ENCODE measurements at regions not wholly inside any gene's neighbourhood (a gene's known extent, or its start where the extent isn't known, plus 50 kb on each side); places are given as distances from the start of the nearest gene placed in this dataset.
A peak's percentile ranks its signal among the peaks of the same experiment; 100 is the strongest.
"Not testable (repeated sequence)": the region's sequence is repeated elsewhere in the genome, so short reads cannot be mapped to it uniquely, and the experiment has no call there.

DNA sequence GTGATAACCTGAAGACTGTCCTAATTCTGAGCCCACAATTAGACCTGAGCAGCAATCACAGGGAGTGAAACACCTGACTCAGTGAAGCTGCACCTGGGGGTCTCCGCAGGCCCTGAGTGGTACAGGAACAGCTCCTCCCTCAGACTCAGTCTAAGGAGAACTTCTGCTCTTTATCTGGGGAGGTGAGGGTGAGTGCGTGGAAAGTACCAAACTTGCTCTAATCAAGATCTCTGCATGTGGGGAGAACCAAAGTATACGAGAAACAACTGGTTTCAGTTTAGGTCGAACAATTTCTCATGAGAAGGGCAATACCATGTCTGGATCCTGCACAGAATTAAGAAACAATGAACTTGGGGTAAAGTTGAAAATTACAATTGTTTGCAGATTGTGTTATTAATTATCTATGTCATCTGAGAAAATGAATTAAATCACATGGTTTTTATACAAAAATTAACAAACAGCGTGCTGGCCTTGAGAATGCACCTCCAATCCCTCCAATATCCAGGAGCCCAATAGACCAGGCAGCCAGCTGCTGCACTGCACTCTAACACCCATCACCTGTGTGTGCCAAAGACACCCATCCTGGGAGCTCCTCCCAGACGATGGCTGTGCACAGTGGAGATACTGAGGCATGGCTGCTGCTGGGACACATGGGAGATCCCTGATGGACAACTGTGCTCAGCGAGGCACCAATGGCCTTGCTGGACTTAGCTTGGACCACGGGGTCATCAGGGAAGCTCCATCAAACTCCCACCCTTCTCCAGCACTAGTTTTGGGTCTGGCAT, 828.8 kb downstream of the TMEM121 start:
- DNase-seq (ENCODE audit: low spot score), result not testable (repeated sequence)

- DNase-seq (ENCODE audit: low spot score), result not testable (repeated sequence)
Observed at GRCh38 chr14:106355881-106356642, 829.7 kb downstream of the TMEM121 start.

DNA sequence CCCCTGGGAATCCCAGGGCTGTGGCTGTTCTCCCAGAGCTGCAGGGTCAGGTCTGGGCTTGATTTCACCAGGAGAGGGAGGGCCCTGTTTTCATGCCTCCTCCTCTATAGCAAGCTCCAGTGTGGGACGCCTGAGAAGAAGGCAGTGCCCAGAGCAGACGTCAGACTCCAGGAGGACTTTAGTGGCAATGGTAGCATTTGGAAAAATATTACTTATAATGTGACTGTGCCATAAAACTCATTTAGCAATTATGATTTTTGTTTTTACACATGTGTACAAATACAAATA, 830.2 kb downstream of the TMEM121 start:
- DNase-seq (ENCODE audit: low spot score), result not testable (repeated sequence)

DNA sequence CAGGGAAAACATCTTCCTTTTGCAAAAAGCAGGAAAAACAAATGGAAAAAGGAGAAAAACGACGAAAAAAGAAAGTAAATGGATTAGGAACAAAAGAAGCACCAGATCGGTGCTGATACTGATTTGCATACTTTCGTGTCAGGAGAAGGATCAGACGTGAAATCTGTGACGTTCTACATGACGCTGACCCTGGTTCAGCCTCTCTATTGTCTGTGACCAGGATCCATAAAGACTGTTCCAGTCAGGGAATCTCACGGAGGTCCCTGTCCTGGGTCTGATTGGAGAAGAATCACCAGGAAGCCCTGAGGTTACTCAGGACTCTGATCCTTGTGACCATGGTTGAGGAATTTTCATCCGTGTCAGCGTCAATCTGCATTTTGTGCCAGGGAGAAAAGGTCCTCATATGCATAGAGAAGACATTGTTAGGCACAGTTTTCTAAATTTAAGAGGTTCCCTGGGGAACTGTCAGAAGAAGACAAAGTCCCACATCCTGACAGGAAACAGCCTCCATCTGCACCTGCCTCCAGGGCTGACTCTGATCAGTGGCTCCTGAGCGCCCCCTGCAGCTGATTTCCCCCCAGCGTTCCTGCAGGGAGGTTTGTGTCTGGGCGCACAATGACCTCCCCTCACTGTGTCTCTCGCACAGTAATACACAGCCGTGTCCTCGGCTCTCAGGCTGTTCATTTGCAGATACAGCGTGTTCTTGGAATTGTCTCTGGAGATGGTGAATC, 832.9 kb downstream of the TMEM121 start:
- not testable (repeated sequence) for DNase-seq (ENCODE audit: low spot score)

DNA sequence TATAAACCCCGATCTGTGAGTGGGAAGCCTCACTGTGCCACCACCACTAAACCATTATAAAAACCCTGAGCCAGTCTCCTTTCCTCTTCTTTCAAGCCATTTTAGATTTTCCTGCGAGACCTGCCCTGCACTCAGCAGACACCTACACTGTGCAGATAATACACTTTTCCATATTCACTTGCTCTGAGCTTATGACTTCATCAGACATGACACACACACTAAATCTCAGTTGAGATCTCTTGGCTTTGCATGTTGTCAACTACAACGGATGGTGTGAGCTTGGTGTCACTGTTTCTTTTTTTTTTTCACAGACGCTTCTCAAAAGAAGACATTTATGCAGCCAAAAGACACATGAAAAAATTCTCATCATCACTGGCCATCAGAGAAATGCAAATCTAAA, 839.0 kb downstream of the TMEM121 start:
- DNase-seq (ENCODE audit: low spot score), result not testable (repeated sequence)

GRCh38 chr14:106365894-106366293, 839.5 kb downstream of the TMEM121 start:
- DNase-seq (ENCODE audit: low spot score), result not testable (repeated sequence)

DNA sequence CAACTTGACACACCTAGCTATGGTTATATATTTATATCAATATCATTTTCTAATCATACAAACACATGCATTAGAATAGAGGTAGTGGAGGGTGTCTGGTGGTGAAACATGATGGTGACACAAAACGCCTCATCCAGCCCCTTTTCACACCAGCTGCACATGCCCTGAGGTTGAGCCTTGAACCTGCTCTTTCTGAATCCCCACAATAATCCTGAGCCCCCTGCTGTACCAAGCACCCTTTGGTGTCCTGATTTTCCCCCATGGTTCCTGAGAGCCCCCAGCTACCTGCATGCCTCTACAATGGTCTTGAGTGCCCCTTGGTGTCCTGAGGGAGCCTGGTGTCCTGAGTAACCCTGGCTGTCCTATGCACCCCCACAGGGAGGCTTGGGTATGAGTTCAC, 840.6 kb downstream of the TMEM121 start:
- DNase-seq (ENCODE audit: low spot score), result not testable (repeated sequence)

DNA sequence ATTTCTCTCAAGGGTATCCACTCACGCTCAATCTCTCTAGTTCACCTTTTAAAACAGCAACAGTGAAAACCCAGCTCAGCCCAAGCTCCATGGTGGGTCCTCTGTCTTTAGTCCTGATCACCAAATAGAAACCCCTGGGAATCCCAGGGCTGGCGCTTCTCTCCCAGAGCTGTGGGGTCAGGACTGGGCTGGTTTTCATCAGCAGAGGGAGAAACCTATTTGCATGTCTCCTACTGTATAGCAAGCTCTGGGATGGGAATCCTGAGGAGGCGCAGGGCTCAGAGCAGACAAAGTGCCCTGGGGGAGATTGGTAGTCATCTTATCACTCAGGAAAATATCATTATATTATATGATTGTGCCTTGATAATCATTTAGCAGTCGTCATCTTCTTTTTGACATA, 843.1 kb downstream of the TMEM121 start:
- DNase-seq (ENCODE audit: low spot score), result not testable (repeated sequence)

GRCh38 chr14:106372870-106373652, 846.7 kb downstream of the TMEM121 start:
- DNase-seq (ENCODE audit: low spot score), result peak; percentile 21

DNA sequence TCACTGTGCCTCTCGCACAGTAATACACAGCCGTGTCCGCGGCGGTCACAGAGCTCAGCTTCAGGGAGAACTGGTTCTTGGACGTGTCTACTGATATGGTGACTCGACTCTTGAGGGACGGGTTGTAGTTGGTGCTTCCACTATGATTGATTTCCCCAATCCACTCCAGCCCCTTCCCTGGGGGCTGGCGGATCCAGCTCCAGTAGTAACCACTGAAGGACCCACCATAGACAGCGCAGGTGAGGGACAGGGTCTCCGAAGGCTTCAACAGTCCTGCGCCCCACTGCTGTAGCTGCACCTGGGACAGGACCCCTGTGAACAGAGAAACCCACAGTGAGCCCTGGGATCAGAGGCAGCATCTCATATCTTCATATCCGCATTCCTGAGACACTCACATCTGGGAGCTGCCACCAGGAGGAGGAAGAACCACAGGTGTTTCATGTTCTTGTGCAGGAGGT, 847.3 kb downstream of the TMEM121 start:
- not testable (repeated sequence) for DNase-seq (ENCODE audit: low spot score)

DNA sequence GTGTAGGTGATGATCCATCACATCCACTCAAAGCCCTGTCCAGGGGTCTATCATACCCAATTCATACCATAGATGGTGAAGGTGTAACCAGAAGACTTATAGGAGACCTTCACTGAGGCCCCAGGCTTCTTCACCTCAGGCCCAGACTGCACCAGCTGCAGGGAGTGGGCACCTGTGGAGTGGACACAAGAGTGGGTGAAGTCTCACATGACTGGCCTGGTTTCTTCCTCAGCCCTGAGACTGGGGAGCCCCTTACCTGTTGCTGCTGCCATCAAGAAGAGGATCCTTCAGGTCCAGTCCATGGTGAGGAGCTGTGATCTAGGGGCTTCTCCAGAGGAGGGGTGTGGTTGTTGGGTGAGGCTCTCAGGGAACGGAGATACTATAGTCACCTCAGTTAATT, 851.0 kb downstream of the TMEM121 start:
- DNase-seq (ENCODE audit: low spot score), result no peak

- DNase-seq (ENCODE audit: low spot score), result no peak
Observed at GRCh38 chr14:106378191-106378590, 851.8 kb downstream of the TMEM121 start.

GRCh38 chr14:106380740-106381139, 854.4 kb downstream of the TMEM121 start:
- DNase-seq (ENCODE audit: low spot score), result no peak

DNA sequence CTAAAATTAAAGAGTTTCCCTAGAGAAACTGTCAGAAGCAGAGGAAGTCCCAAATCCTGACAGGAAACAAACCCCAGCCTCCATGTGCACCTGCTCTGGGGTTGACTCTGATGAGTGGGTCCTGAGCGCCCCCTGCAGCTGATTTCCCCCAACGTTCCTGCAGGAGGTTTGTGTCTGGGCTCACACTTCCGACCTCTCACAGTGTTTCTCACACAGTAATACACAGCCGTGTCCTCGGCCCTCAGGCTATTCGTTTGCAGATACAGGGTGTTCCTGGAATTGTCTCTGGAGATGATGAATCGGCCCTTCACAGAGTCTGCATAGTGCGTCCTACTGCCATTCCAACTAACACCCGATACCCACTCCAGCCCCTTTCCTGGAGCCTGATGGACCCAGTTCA, 862.8 kb downstream of the TMEM121 start:
- not testable (repeated sequence) for DNase-seq (ENCODE audit: low spot score)

DNA sequence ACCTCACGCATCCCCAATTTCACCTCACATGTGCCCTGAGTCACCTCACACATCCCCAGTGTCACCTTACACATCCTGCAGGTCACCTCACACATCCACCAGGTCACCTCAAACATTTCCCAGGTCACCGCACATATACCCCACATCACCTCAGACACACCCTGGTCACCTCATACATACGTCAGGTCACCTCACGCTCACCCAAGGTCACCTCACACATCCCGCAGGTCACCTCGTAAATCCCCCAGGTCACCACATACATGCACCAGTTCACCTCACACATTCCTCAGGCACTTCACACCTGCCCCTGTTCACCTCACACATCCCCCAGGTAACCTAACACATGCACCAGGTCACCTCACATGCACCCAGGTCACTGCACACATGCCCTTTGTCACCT, 864.0 kb downstream of the TMEM121 start:
- DNase-seq (ENCODE audit: low spot score), result no peak

DNA sequence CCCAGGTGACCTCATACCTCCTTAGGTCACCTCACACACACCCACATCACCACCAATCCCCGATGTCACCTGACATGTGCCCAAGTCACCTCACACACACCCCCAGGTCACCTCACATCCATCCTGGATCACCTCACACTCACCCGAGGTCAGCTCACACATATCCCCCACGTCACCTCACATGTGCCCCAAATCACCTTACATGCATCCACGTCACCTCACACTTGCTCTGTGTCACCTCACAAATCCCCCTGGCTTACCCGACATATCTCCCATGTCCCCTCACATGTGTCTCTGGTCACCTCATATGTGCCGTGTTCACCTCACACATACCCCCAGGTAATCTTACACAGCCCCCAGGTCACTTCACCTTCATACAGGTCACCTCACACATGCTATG, 864.6 kb downstream of the TMEM121 start:
- no peak for DNase-seq (ENCODE audit: low spot score)

GRCh38 chr14:106393742-106394141, 867.4 kb downstream of the TMEM121 start:
- no peak for DNase-seq (ENCODE audit: low spot score)

GRCh38 chr14:106395456-106396050, 869.2 kb downstream of the TMEM121 start:
- DNase-seq (ENCODE audit: low spot score), result no peak

GRCh38 chr14:106396999-106397398, 870.6 kb downstream of the TMEM121 start:
- DNase-seq (ENCODE audit: low spot score), result no peak

- DNase-seq (ENCODE audit: low spot score), result not testable (repeated sequence)
Observed at GRCh38 chr14:106398931-106399331, 872.5 kb downstream of the TMEM121 start.

DNA sequence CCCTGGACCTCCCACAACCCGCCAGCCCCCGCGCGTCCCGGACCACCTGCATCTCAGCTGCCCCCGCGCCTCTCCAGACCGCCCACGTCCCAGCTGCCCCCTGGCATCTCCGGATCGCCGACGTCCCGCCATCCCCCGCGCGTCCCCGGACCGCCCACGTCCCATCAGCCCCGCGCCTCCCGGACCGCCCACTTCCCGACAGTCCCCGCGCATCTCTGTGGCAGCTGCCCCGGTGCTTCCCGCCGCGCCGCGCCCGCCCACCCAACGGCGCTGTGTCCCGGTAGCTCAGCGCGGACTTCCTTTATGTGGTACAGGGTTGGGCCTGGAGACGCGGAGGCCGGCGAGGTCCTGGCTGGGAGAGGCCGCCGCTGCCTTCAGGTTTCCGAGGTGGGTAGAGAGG, 874.9 kb downstream of the TMEM121 start:
- DNase-seq (ENCODE audit: low spot score), result not testable (repeated sequence)
